Neuronal stem cell (in vitro differentiated cells): ENCODE measurements at regions not wholly inside any gene's neighbourhood (a gene's known extent, or its start where the extent isn't known, plus 50 kb on each side); places are given as distances from the start of the nearest gene placed in this dataset.

Experiments
- DNase-seq: peaks from one replicate; pipeline ENCODE4 v3.0.0-alpha.2; 2013; ENCODE audit warnings: low spot score
- H2AFZ ChIP-seq: one replicate; pipeline ENCODE4 v1.6.1; 2013; ENCODE audit warnings: mild to moderate bottlenecking, low read length, inconsistent platforms
- H2AK5ac ChIP-seq: 2 replicates; pipeline ENCODE4 v1.6.1; 2013; ENCODE audit warnings: low read depth, mild to moderate bottlenecking, inconsistent platforms, low read length, moderate library complexity, mixed read lengths
- H2BK120ac ChIP-seq: 2 replicates; pipeline ENCODE4 v1.6.1; 2013; ENCODE audit warnings: low read depth, mild to moderate bottlenecking, inconsistent platforms, low read length, moderate library complexity, mixed read lengths
- H2BK12ac ChIP-seq: one replicate; pipeline ENCODE4 v1.6.1; 2013; ENCODE audit warnings: low read length, inconsistent platforms
- H2BK15ac ChIP-seq: 2 replicates; pipeline ENCODE4 v1.6.1; 2013; ENCODE audit warnings: mild to moderate bottlenecking, low read length, inconsistent platforms, mixed read lengths
- H2BK5ac ChIP-seq: one replicate; pipeline ENCODE4 v1.6.1; 2013; ENCODE audit warnings: inconsistent platforms, mild to moderate bottlenecking, low read length, moderate library complexity
- H3K14ac ChIP-seq: one replicate; pipeline ENCODE4 v1.6.1; 2013; ENCODE audit warnings: low read length, inconsistent platforms
- H3K18ac ChIP-seq: 2 replicates; pipeline ENCODE4 v1.6.1; 2013; ENCODE audit warnings: low read length, inconsistent platforms
- H3K23ac ChIP-seq: 2 replicates; pipeline ENCODE4 v1.6.1; 2013; ENCODE audit warnings: low read depth, mild to moderate bottlenecking, mixed read lengths, low read length, inconsistent platforms; ENCODE audit not compliant: poor library complexity
- H3K27ac ChIP-seq: replicated peaks from 3 replicates; pipeline ENCODE4 v1.5.1; 2013; ENCODE audit warnings: low read length, inconsistent platforms
- H3K27me3 ChIP-seq, 3 experiments: 2 replicates each; pipeline ENCODE4 v1.6.1; 2013; ENCODE audit warnings: low read length in 3 of 3, mild to moderate bottlenecking in 2 of 3, inconsistent platforms in 1 of 3, low read depth in 1 of 3, mixed read lengths in 1 of 3, moderate library complexity in 1 of 3; ENCODE audit not compliant: control insufficient read depth in 3 of 3, insufficient read depth in 3 of 3
- H3K36me3 ChIP-seq, 2 donors: replicated peaks in 1 of 2; 2 replicates each; pipeline ENCODE4 v1.6.1; 2013; ENCODE audit warnings: low read length in 2 of 2; ENCODE audit not compliant: control insufficient read depth in 2 of 2, insufficient read depth in 2 of 2
- H3K4ac ChIP-seq: 2 replicates; pipeline ENCODE4 v1.6.1; 2013; ENCODE audit warnings: inconsistent platforms, mild to moderate bottlenecking, low read length, moderate library complexity
- H3K4me1 ChIP-seq, 2 donors: 1 replicate in 1 of 2; 2 replicates in 1 of 2; pipeline ENCODE4 v1.6.1; 2013; ENCODE audit warnings: low read length in 2 of 2, low read depth in 1 of 2; ENCODE audit not compliant: control insufficient read depth in 2 of 2, insufficient read depth in 1 of 2
- H3K4me2 ChIP-seq: one replicate; pipeline ENCODE4 v1.6.1; 2013; ENCODE audit warnings: mild to moderate bottlenecking, low read length, inconsistent platforms; ENCODE audit not compliant: insufficient read depth, poor library complexity, severe bottlenecking
- H3K4me3 ChIP-seq, 2 donors: 2 replicates each; pipeline ENCODE4 v1.5.1; 2013; ENCODE audit warnings: low read length in 2 of 2, mild to moderate bottlenecking in 2 of 2, inconsistent platforms in 1 of 2, moderate library complexity in 1 of 2
- H3K79me1 ChIP-seq: one replicate; pipeline ENCODE4 v1.6.1; 2013; ENCODE audit warnings: low read depth, mild to moderate bottlenecking, inconsistent platforms, low read length, moderate library complexity
- H3K9ac ChIP-seq: one replicate; pipeline ENCODE4 v1.6.1; 2013; ENCODE audit warnings: mild to moderate bottlenecking, low read depth, low read length, inconsistent platforms; ENCODE audit not compliant: poor library complexity
- H3K9me3 ChIP-seq, 2 donors: replicated peaks in 1 of 2; 2 replicates each; pipeline versions ENCODE3 to v1.6.1; 2013; ENCODE audit warnings: low read length in 2 of 2, mild to moderate bottlenecking in 2 of 2, inconsistent platforms in 1 of 2, low read depth in 1 of 2, mixed read lengths in 1 of 2, moderate library complexity in 1 of 2; ENCODE audit not compliant: control insufficient read depth in 2 of 2, insufficient read depth in 1 of 2
- H4K8ac ChIP-seq: one replicate; pipeline ENCODE4 v1.6.1; 2013; ENCODE audit warnings: low read depth, mild to moderate bottlenecking, inconsistent platforms, low read length, moderate library complexity
- H4K91ac ChIP-seq: one replicate; pipeline ENCODE4 v1.6.1; 2013; ENCODE audit warnings: low read length, low read depth, mild to moderate bottlenecking, inconsistent platforms; ENCODE audit not compliant: poor library complexity
- WGBS, 2 donors: extraction: QIAGEN DNeasy Blood & Tissue Kit; methylation state at CpG; one replicate each; pipeline ENCODE4 v1.1.7; 2013; ENCODE audit warnings: missing lambda C conversion rate in 2 of 2, mixed read lengths in 1 of 2; ENCODE audit not compliant: insufficient read length in 2 of 2, insufficient replicate concordance in 1 of 2; ENCODE audit errors: extremely low coverage in 2 of 2; 5-methylcytosine and 5-hydroxymethylcytosine counted together

- no peak overlapping the region for H3K9ac ChIP-seq
- H3K4me1 ChIP-seq = no peaks in the 10 kb centered on the region
- H3K36me3 ChIP-seq = no peaks in the 10 kb centered on the region
- no peak overlapping the region for H2BK5ac ChIP-seq
- no peak overlapping the region for H2BK12ac ChIP-seq
- H4K91ac ChIP-seq = no peak overlapping the region
- no peak overlapping the region for H3K27ac ChIP-seq
- no peak overlapping the region for H2AK5ac ChIP-seq
- no peak overlapping the region for H3K18ac ChIP-seq
- no peaks in the 10 kb centered on the region for H3K79me1 ChIP-seq
- H4K8ac ChIP-seq = no peak overlapping the region
- no peaks in the 10 kb centered on the region for H3K9me3 ChIP-seq
- no peak overlapping the region for H2BK120ac ChIP-seq
- H3K23ac ChIP-seq = no peak overlapping the region
- H3K4me2 ChIP-seq = no peak overlapping the region
- no peak overlapping the region for H3K4me3 ChIP-seq
- H3K4ac ChIP-seq = no peak overlapping the region
- H3K27me3 ChIP-seq = no peaks in the 10 kb centered on the region
- WGBS, 2 donors = no CpG with 5 or more reads among the region's 3 CpGs
- H2AFZ ChIP-seq = no peak overlapping the region
- no peak overlapping the region for H2BK15ac ChIP-seq
- H3K14ac ChIP-seq = no peak overlapping the region
- no peak for DNase-seq
These were observed 227.3 kb upstream of the ARHGAP42 start for GRCh38 chr11:100459811-100460210.

GRCh38 chr11:100460426-100460825 is 226.7 kb upstream of the ARHGAP42 start:
- H3K79me1 ChIP-seq = no peaks in the 10 kb centered on the region
- H2AK5ac ChIP-seq = no peak overlapping the region
- no peak overlapping the region for H4K8ac ChIP-seq
- no peaks in the 10 kb centered on the region for H3K27me3 ChIP-seq
- H3K4me2 ChIP-seq = no peak overlapping the region
- no peak overlapping the region for H3K4ac ChIP-seq
- H3K18ac ChIP-seq = no peak overlapping the region
- no peak overlapping the region for H4K91ac ChIP-seq
- H2BK120ac ChIP-seq = no peak overlapping the region
- H3K4me1 ChIP-seq = no peaks in the 10 kb centered on the region
- no peak overlapping the region for H2BK12ac ChIP-seq
- no peak overlapping the region for H3K14ac ChIP-seq
- no peaks in the 10 kb centered on the region for H3K9me3 ChIP-seq
- H2BK15ac ChIP-seq = no peak overlapping the region
- no CpG with 5 or more reads among the region's 3 CpGs for WGBS, 2 donors
- H3K36me3 ChIP-seq = no peaks in the 10 kb centered on the region
- no peak overlapping the region for H3K9ac ChIP-seq
- H2AFZ ChIP-seq = no peak overlapping the region
- H2BK5ac ChIP-seq = no peak overlapping the region
- no peak overlapping the region for H3K27ac ChIP-seq
- no peak for DNase-seq
- H3K23ac ChIP-seq = no peak overlapping the region
- H3K4me3 ChIP-seq = no peak overlapping the region

GRCh38 chr11:100467821-100468508 is 219.1 kb upstream of the ARHGAP42 start:
- Histone ChIP-seq H3K9ac (no peak overlapping the region), H3K79me1 (no peaks in the 10 kb centered on the region), H4K8ac (no peak overlapping the region), H3K27me3 (no peaks in the 10 kb centered on the region), H4K91ac (no peak overlapping the region), H3K4ac (no peak overlapping the region), H3K18ac (no peak overlapping the region), H3K4me2 (no peak overlapping the region), H2BK12ac (no peak overlapping the region), H2BK15ac (no peak overlapping the region), H2AK5ac (no peak overlapping the region), H2BK120ac (no peak overlapping the region), H3K23ac (no peak overlapping the region), H3K14ac (no peak overlapping the region), H3K36me3 (no peaks in the 10 kb centered on the region), H3K27ac (no peak overlapping the region), H2AFZ (no peak overlapping the region), H3K4me3 (no peak overlapping the region), H3K4me1 (no peaks in the 10 kb centered on the region), H2BK5ac (no peak overlapping the region), H3K9me3 (no peaks in the 10 kb centered on the region)
- DNase-seq = no peak
- no CpG with 5 or more reads among the region's 3 CpGs for WGBS, 2 donors

- Histone ChIP-seq H2AK5ac (no peak overlapping the region), H3K36me3 (no peaks in the 10 kb centered on the region), H2AFZ (no peak overlapping the region), H3K9ac (no peak overlapping the region), H3K4me3 (no peak overlapping the region), H2BK12ac (no peak overlapping the region), H2BK120ac (no peak overlapping the region), H3K27ac (no peak overlapping the region), H2BK15ac (no peak overlapping the region), H3K27me3 (no peaks in the 10 kb centered on the region), H3K4me2 (no peak overlapping the region), H2BK5ac (no peak overlapping the region), H4K8ac (no peak overlapping the region), H3K18ac (no peak overlapping the region), H3K4me1 (no peaks in the 10 kb centered on the region), H3K14ac (no peak overlapping the region), H3K79me1 (no peaks in the 10 kb centered on the region), H3K4ac (no peak overlapping the region), H3K9me3 (no peaks in the 10 kb centered on the region), H3K23ac (no peak overlapping the region), H4K91ac (no peak overlapping the region)
- WGBS, 2 donors = no CpG with 5 or more reads among the region's 2 CpGs
- no peak for DNase-seq
These were observed 217.3 kb upstream of the ARHGAP42 start for GRCh38 chr11:100469835-100470234.
